CD4-positive, alpha-beta memory T cell (primary cell): ENCODE measurements at regions not wholly inside any gene's neighbourhood (a gene's known extent, or its start where the extent isn't known, plus 50 kb on each side); places are given as distances from the start of the nearest gene placed in this dataset.

Experiments used
- CTCF ChIA-PET: fragments of 350-600 bp; sonication (Branson Sonifier 250); formaldehyde crosslinking; loops from one replicate; lab custom pipeline; 2021; ENCODE audit warnings: inconsistent platforms; ENCODE audit not compliant: partially characterized antibody; lab: Charles Lee
- POLR2A ChIA-PET: fragments of 350-600 bp; sonication (Branson Sonifier 250); formaldehyde crosslinking; loops from one replicate; lab custom pipeline; 2021; ENCODE audit not compliant: partially characterized antibody; lab: Charles Lee
- DNase-seq, 5 donors: peaks; one replicate each; pipeline versions ENCODE4 v3.0.0 to v3.0.0-alpha.2; 2020 to 2022; ENCODE audit warnings: mixed read lengths in 1 of 5
- H3K27ac ChIP-seq: one replicate; pipeline ENCODE4 v1.7.0; 2013; ENCODE audit warnings: low read depth, low read length
- H3K27me3 ChIP-seq: 2 replicates; pipeline ENCODE4 v1.7.0; 2013; ENCODE audit warnings: mild to moderate bottlenecking, low read length, moderate library complexity; ENCODE audit not compliant: insufficient read depth
- H3K36me3 ChIP-seq: 2 replicates; pipeline ENCODE4 v1.7.0; 2013; ENCODE audit warnings: mild to moderate bottlenecking, low read length, moderate library complexity; ENCODE audit not compliant: insufficient read depth
- H3K4me1 ChIP-seq: 2 replicates; pipeline ENCODE4 v1.7.0; 2013; ENCODE audit warnings: mild to moderate bottlenecking, low read length, moderate library complexity; ENCODE audit not compliant: insufficient read depth
- H3K4me3 ChIP-seq, 2 donors: one replicate each; pipeline ENCODE4 v1.7.0; 2013; ENCODE audit warnings: low read length in 2 of 2, mild to moderate bottlenecking in 1 of 2
- H3K9me3 ChIP-seq, 2 donors: one replicate each; pipeline ENCODE4 v1.7.0; 2013; ENCODE audit warnings: low read length in 2 of 2, control low read depth in 1 of 2; ENCODE audit not compliant: control insufficient read depth in 1 of 2
- H3K27ac Mint-ChIP-seq, 7 donors: one replicate each; pipeline ENCODE4 v1.8.0; 2020 to 2021; ENCODE audit warnings: mixed read lengths in 7 of 7, mild to moderate bottlenecking in 6 of 7, inconsistent platforms in 3 of 7, moderate library complexity in 3 of 7
- H3K27me3 Mint-ChIP-seq, 2 donors: one replicate each; pipeline ENCODE4 v1.8.0; 2020 to 2021; ENCODE audit warnings: mixed read lengths in 2 of 2
- H3K36me3 Mint-ChIP-seq, 2 donors: one replicate each; pipeline ENCODE4 v1.8.0; 2020 to 2021; ENCODE audit warnings: mixed read lengths in 2 of 2, inconsistent platforms in 1 of 2, mild to moderate bottlenecking in 1 of 2
- H3K4me1 Mint-ChIP-seq, 4 donors: one replicate each; pipeline ENCODE4 v1.8.0; 2020 to 2021; ENCODE audit warnings: mixed read lengths in 4 of 4, mild to moderate bottlenecking in 1 of 4
- H3K4me3 Mint-ChIP-seq, 8 donors: one replicate each; pipeline ENCODE4 v1.8.0; 2020 to 2021; ENCODE audit warnings: mixed read lengths in 8 of 8, mild to moderate bottlenecking in 7 of 8, moderate library complexity in 6 of 8, inconsistent platforms in 3 of 8
- H3K9me3 Mint-ChIP-seq, 8 donors: one replicate each; pipeline ENCODE4 v1.8.0; 2020 to 2021; ENCODE audit warnings: mixed read lengths in 8 of 8, mild to moderate bottlenecking in 5 of 8, inconsistent platforms in 3 of 8, moderate library complexity in 1 of 8
- intact Hi-C: fragments of 100-400 bp; cut with micrococcal nuclease; formaldehyde crosslinking; loops from one replicate; pipeline ENCODE4 v1.15.1; 2023

- Histone ChIP-seq H3K4me3 (no peak overlapping the region), H3K27ac (no peak overlapping the region), H3K36me3 (no peaks in the 10 kb centered on the region), H3K9me3 (no peaks in the 10 kb centered on the region), H3K4me1 (no peaks in the 10 kb centered on the region), H3K27me3 (no peaks in the 10 kb centered on the region)
- no peak overlapping the region for H3K4me3 Mint-ChIP-seq
- peaks cover 0 to 4% of the 10 kb centered on the region in 2 donors for H3K27me3 Mint-ChIP-seq
- ChIA-PET CTCF (no interaction called here), POLR2A (no interaction called here)
- H3K27ac Mint-ChIP-seq: no peak overlapping the region
- peaks cover 0 to 8% of the 10 kb centered on the region in 2 donors for H3K36me3 Mint-ChIP-seq
- H3K9me3 Mint-ChIP-seq: peaks cover 0 to 15% (median 8%) of the 10 kb centered on the region in 8 donors
- no peak for DNase-seq
- peaks cover 0 to 8% (median 6%) of the 10 kb centered on the region in 4 donors for H3K4me1 Mint-ChIP-seq
- intact Hi-C loops: no loop called here
These were observed 146.7 kb downstream of the DYRK2 start for GRCh38 chr12:67795236-67795635.

GRCh38 chr12:67797185-67797741 is 148.7 kb downstream of the DYRK2 start:
- no peak overlapping the region for H3K4me3 Mint-ChIP-seq
- no peaks in the 10 kb centered on the region for H3K27me3 ChIP-seq
- H3K36me3 ChIP-seq: no peaks in the 10 kb centered on the region
- H3K27ac Mint-ChIP-seq: no peak overlapping the region
- H3K27ac ChIP-seq: no peak overlapping the region
- ChIA-PET CTCF (interaction anchor here (0.8 kb wide), 1 partner anchor 441 kb away, joined by 7 read pairs; no protein-coding TSS in a partner anchor), POLR2A (no interaction called here)
- no peaks in the 10 kb centered on the region for H3K4me1 ChIP-seq
- H3K4me1 Mint-ChIP-seq: peaks cover 0 to 12% (median 8%) of the 10 kb centered on the region in 4 donors
- no peaks in the 10 kb centered on the region for H3K36me3 Mint-ChIP-seq
- H3K9me3 Mint-ChIP-seq: peaks cover 0 to 5% (median 0%) of the 10 kb centered on the region in 8 donors
- DNase-seq: no peak
- H3K27me3 Mint-ChIP-seq: no peaks in the 10 kb centered on the region
- intact Hi-C loops: no loop called here
- H3K4me3 ChIP-seq: no peak overlapping the region
- no peaks in the 10 kb centered on the region for H3K9me3 ChIP-seq

GRCh38 chr12:67797753-67798152 is 149.2 kb downstream of the DYRK2 start:
- Histone ChIP-seq H3K36me3 (no peaks in the 10 kb centered on the region), H3K27me3 (no peaks in the 10 kb centered on the region), H3K27ac (no peak overlapping the region), H3K9me3 (no peaks in the 10 kb centered on the region), H3K4me1 (peaks cover 4% of the 10 kb centered on the region), H3K4me3 (no peak overlapping the region)
- Mint-ChIP-seq H3K27me3 (no peaks in the 10 kb centered on the region), H3K27ac (no peak overlapping the region), H3K9me3 (peaks cover 0 to 2% (median 0%) of the 10 kb centered on the region in 8 donors), H3K4me3 (no peak overlapping the region), H3K4me1 (peaks cover 4 to 14% (median 10%) of the 10 kb centered on the region in 4 donors), H3K36me3 (no peaks in the 10 kb centered on the region)
- ChIA-PET POLR2A (no interaction called here), CTCF (interaction anchor here (1.8 kb wide), 1 partner anchor 9 kb away, joined by 6 read pairs; no protein-coding TSS in a partner anchor)
- no peak for DNase-seq
- intact Hi-C loops: no loop called here

DNA sequence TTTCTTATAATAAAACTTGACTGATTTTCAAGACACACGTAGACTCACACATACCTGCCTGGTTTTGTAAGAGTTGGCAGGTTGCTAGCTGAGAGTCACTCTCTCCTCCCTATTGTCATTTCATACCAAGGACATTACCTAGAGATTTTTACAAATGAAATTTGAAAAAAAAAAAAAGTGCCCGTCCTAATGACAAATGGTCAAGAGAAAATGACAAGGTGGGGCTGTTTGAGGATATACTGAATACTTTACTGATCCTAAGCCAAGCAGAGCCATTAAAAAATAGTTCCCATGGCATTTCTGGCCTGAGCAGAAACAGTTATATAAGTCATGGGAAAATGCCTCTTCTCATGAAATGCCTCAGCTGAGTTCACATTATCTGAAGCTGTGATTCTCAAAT is 150.2 kb downstream of the DYRK2 start:
- no peaks in the 10 kb centered on the region for H3K36me3 ChIP-seq
- H3K9me3 ChIP-seq: no peaks in the 10 kb centered on the region
- Mint-ChIP-seq H3K36me3 (no peaks in the 10 kb centered on the region), H3K4me3 (no peak overlapping the region), H3K4me1 (peaks cover 7 to 16% (median 10%) of the 10 kb centered on the region in 4 donors), H3K27ac (no peak overlapping the region), H3K9me3 (no peaks in the 10 kb centered on the region), H3K27me3 (no peaks in the 10 kb centered on the region)
- no peak for DNase-seq
- CTCF ChIA-PET: interaction anchor here (1.8 kb wide), 1 partner anchor 10 kb away, joined by 6 read pairs; no protein-coding TSS in a partner anchor
- no peaks in the 10 kb centered on the region for H3K27me3 ChIP-seq
- no peak overlapping the region for H3K27ac ChIP-seq
- no peak overlapping the region for H3K4me3 ChIP-seq
- intact Hi-C loops: no loop called here
- peaks cover 14% of the 10 kb centered on the region for H3K4me1 ChIP-seq
- POLR2A ChIA-PET: interaction anchor here (1.0 to 1.2 kb wide), 2 partner anchors 220 to 530 kb away, joined by 3 to 4 read pairs; partner anchors contain the start of gene CAND1

DNA sequence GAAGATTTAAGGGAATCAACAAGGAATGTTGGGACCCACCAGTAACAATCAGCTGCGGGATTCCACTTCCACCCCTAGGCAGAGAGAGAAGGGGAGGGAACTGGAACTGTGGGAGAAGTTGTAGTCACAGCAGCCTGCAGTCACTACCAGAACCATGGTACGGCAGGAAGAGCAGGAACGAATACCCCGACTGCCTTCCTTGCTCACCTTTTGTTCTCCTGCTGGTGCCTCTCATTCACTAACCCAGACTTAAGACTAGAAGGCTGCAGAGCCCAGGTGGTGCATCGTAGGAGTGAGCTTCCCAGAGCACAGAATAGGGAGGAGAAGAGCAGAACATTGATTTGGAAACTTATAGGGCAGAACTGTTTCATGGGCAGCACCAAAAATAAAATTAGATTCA is 154.2 kb downstream of the DYRK2 start:
- intact Hi-C loops: loop anchor here (5.0 to 10.0 kb wide), 2 partner anchors 108 to 140 kb away; no protein-coding TSS in a partner anchor
- H3K36me3 ChIP-seq: no peaks in the 10 kb centered on the region
- H3K4me1 ChIP-seq: peaks cover 31% of the 10 kb centered on the region
- no peaks in the 10 kb centered on the region for H3K27me3 ChIP-seq
- Mint-ChIP-seq H3K27ac (peak overlapping the region in 3 of 7 donors; percentile 10 to 49 (median 20)), H3K4me3 (peak overlapping the region in 3 of 8 donors; percentile 25 to 48 (median 40)), H3K9me3 (no peaks in the 10 kb centered on the region), H3K27me3 (no peaks in the 10 kb centered on the region), H3K36me3 (no peaks in the 10 kb centered on the region), H3K4me1 (peaks cover 7 to 16% (median 10%) of the 10 kb centered on the region in 4 donors)
- DNase-seq: no peak
- H3K27ac ChIP-seq: no peak overlapping the region
- ChIA-PET CTCF (no interaction called here), POLR2A (no interaction called here)
- no peaks in the 10 kb centered on the region for H3K9me3 ChIP-seq
- no peak overlapping the region for H3K4me3 ChIP-seq

DNA sequence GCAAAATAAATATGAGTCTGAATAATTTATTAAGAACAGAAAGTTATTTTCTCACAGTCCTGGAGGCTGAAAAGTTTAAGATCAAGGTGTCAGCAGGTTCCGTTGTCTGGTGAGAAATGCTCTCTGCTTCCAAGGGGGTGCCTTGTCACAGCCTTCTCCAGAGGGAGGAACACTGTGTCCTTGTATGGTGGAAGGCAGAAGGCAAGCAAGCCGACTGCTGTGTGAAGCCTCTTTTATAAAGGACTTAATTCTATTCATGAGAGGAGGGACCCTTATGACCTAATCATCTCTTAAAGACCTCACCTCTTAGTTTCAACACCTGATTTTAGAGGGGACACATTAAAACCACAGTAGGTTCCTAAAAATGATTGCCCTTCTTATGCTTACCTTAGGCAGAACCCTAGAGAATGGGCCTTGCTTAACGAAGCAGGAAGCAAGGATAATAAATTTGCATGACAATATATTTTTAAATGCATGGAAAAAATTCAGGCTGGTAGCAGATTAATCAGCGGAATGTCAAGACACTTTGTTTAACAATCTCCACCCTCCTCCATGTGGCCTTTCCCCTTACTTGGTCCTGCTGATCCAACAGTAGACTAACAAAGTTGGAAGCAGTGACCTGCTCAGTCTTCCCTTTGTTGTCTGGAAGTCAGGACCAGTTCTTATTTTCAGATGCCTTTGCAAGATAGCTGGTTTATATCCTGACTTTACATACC is 154.9 kb downstream of the DYRK2 start:
- intact Hi-C loops: loop anchor here (5.0 to 10.0 kb wide), 2 partner anchors 109 to 139 kb away; no protein-coding TSS in a partner anchor
- H3K9me3 ChIP-seq: no peaks in the 10 kb centered on the region
- H3K4me1 Mint-ChIP-seq: peaks cover 7 to 16% (median 10%) of the 10 kb centered on the region in 4 donors
- no peaks in the 10 kb centered on the region for H3K27me3 ChIP-seq
- H3K27ac ChIP-seq: no peak overlapping the region
- ChIA-PET POLR2A (no interaction called here), CTCF (no interaction called here)
- no peak for DNase-seq
- H3K27me3 Mint-ChIP-seq: no peaks in the 10 kb centered on the region
- no peaks in the 10 kb centered on the region for H3K9me3 Mint-ChIP-seq
- no peak overlapping the region for H3K4me3 ChIP-seq
- H3K27ac Mint-ChIP-seq: peak overlapping the region in 2 of 7 donors; percentile 23 to 60
- H3K4me1 ChIP-seq: peaks cover 31% of the 10 kb centered on the region
- H3K36me3 Mint-ChIP-seq: no peaks in the 10 kb centered on the region
- H3K36me3 ChIP-seq: no peaks in the 10 kb centered on the region
- H3K4me3 Mint-ChIP-seq: no peak overlapping the region

DNA sequence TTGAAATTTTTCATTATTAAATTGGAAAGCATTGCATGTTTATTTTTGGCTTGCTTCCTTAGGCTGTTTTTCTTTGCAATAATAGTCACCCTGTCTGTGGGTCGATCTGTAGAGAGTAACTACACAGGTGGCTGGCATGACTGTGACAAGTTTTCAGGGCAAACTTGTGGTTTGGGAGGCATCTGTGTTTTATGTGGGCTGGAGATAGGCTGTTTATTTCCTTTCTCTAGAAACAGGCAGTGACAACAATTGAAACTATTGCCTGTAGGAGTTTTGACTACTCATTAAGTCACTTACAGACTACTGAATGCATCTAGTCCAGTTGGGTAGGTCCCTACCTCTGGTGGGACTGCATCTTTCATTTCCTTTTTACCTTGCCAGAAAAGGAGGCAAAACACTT is 155.6 kb downstream of the DYRK2 start:
- H3K4me3 Mint-ChIP-seq: no peak overlapping the region
- Histone ChIP-seq H3K27me3 (no peaks in the 10 kb centered on the region), H3K4me3 (no peak overlapping the region), H3K36me3 (no peaks in the 10 kb centered on the region), H3K4me1 (peaks cover 31% of the 10 kb centered on the region), H3K9me3 (no peaks in the 10 kb centered on the region), H3K27ac (no peak overlapping the region)
- no peaks in the 10 kb centered on the region for H3K27me3 Mint-ChIP-seq
- H3K9me3 Mint-ChIP-seq: no peaks in the 10 kb centered on the region
- intact Hi-C loops: loop anchor here (1.0 to 10.0 kb wide), 3 partner anchors 109 to 153 kb away; no protein-coding TSS in a partner anchor
- ChIA-PET CTCF (no interaction called here), POLR2A (no interaction called here)
- no peaks in the 10 kb centered on the region for H3K36me3 Mint-ChIP-seq
- no peak overlapping the region for H3K27ac Mint-ChIP-seq
- DNase-seq: peak; percentile 52 to 80 (median 61)
- H3K4me1 Mint-ChIP-seq: peaks cover 5 to 14% (median 8%) of the 10 kb centered on the region in 4 donors
